Inferior parietal cortex (tissue), 1 donor: ENCODE measurements at regions not wholly inside any gene's neighbourhood (a gene's known extent, or its start where the extent isn't known, plus 50 kb on each side); places are given as distances from the start of the nearest gene placed in this dataset.
"Not testable (repeated sequence)": the region's sequence is repeated elsewhere in the genome, so short reads cannot be mapped to it uniquely, and the experiment has no call there.

Experiments used
- DNase-seq: peaks from one replicate; pipeline ENCODE4 v3.0.0-alpha.2; 2016; ENCODE audit errors: extremely low spot score

DNA sequence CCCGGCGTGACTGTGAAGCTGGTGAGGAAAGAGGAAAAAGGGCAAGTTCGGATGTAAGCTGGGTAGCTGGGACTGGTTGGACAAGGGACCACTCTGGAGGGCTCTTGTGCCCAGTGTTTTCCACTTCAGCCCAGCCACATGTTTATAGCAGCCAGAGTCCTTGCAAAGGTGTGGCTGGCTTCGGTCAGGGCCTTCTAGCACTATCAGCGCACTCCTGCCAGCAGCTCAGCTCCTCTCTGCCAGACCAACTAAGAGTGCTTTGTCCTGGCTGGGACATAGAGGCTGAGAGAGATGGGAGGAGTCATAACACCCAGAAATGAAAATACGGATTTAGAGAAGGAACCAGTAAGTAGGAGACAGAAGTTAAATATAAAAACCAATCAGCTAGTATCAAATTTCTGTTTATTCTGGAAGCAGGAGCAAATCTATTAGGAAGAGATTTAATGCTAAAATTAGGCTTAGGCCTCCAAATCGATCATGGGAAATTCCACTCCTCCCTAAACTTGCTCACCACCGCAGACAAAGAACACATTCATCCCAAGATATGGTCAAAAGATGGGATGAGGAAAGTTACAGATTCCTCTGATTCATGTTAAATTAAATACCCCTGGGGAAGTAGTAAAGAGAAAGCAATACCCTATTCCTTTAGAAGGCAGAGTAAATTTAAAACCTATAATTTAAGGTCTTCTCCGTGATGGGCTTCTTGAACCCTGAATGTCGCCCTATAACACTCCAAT is 135.0 kb downstream of the RALA start:
- no peak for DNase-seq

DNA sequence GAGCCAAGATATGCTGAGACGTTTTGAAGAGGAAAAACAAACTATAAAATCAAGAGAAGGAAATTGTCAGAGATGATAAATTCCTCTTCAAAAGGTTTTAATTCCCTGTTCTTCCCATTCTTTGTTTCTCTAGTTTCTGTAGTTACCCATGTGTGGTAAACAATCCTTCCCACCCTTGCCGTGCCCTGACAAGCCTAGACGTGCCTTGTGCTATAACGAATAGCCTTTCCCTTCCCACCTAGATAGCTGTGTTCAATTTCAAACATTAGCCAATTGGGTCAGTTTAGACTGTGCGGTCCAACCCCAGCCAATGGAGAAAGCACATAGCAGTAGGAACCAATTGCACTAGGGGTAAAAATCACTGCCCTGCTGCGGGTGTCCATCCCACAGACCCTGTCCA is 138.1 kb downstream of the RALA start:
- DNase-seq = no peak

DNA sequence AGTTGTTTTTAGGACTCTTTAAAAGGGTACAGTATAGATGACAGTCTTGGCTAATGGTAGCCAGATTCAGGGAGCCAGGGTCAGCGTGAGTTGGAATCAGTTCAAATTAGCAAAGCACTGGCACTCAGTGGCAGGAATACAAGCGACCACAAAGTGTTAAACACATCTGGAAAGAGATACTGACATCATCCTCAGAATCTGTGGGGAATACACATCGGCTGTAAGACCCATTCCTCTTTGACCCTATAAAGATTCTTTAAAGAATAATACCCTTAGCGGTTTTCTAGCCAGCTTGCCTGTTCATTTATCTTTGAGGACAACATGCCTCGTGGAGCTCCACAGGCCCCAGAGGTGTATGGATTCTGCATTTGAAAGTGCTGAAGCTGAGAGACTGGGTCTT is 139.1 kb downstream of the RALA start:
- not testable (repeated sequence) for DNase-seq

DNA sequence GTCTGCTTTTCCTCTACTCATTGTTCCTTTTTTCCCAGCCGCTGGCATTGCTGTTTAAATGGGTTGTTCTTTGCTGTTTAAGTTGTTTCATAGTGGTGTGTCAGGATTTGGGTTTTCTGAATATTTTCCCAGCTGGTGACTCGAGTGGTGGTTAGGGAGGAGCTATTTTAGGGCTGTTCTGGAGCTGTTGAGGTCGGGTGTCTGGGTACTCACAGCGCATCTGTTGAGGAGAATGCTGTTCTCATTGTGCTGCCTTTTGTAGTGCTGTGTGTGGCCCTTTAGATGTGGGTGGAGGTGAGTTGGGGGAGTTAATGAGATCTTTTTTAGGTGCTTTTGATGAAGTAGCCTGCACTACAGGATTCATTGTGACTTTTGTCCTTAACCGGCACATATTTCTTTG is 139.5 kb downstream of the RALA start:
- DNase-seq = peak; percentile 17

DNA sequence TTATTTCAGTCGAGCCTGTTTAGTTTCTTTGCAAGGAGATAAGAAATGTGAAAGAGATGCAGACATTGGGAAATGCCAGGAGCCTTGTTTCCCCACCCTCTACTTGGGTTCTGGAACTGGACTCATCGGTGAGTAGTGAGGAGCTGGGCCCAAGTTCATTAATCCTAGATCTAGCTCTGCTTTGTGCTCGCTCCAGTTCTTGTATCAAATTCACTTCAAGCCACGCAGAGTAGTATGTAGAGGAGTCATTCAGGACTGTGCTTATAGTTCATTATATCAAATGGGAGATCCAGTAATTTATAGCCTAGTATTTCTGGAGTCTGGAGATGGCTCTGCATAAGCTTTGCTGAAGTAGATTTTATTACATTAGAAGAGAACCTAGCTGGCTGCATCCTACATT is 142.5 kb downstream of the RALA start:
- DNase-seq = not testable (repeated sequence)

DNA sequence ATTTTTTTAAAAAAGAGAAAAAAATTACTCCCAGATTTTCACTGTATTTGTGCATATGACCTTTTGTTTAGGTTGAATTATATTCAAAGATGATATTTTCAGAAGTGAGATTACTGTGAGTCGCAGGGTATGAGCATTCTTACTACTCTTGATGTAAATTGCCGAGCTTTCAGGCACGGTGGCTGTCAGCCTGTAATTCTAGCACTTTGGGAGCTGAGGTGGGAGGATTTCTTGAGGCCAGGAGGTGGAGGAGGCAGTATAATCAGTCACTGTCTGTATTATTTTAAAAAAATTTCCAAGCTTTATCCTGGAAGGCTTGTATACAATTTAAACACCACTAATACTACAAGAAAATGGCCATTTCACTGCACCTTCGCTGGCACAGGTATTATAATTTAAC is 145.1 kb downstream of the RALA start:
- not testable (repeated sequence) for DNase-seq

DNA sequence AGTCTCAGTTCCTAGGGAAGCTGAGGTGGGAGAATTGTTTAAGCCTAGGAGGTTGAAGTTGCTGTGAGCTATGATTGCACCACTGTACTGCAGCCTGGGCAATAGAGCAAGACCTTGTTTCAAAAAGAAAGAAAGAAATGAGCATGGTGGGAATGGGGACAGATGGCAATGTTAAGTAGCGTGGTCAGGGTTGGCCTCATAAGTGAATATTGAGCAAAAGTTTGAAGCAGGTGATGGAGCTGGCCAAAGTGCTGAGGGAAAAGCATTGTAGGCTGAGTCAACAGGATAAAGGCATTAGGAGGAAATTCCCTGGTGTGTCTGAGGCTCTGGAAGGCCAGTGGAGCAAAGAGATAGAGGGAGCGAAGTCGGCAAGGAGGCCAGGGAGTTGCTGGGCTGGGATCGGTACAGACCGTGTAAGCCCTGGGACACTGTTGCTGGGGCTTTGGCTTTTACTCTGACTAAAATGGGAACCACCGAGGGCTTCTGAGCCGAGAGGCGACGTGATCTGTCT is 151.0 kb downstream of the RALA start:
- DNase-seq = not testable (repeated sequence)

DNA sequence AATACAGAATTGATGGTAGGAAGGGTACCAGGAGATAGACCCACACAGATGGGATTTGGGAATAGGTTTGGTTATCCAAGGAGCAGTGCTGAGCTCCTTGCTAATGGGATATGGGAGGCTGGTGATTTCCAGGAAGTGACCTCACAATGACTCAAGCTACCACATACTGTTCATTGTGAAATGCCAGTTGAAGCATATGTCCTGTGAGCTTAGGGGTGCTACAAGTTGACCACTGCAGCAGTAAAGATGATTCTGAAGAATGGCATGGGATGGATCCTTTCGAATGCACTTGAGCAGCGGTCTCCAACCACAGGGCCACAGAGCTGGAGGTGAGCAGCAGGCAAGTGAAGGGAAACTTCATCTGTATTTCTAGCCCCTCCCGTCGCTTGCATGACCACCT is 158.2 kb downstream of the RALA start:
- DNase-seq = not testable (repeated sequence)

DNA sequence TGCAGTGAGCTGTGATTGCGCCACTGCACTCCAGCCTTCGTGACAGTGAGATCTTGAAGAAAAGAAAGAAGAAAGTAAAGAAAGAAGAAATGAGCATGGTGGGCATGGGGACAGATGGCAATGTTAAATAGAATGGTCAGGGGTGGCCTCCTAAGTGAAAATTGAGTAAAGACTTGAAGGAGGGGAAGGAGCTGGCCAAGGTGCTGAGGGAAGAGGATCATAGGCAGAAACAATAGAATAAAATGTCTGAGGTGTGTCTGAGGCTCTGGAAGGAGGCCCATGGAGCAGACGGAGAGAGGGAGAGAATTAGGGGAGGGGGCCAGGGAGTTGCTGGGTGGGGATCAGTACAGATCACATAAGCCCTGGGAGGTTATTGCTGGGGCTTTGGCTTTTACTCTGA is 163.1 kb downstream of the RALA start:
- not testable (repeated sequence) for DNase-seq

DNA sequence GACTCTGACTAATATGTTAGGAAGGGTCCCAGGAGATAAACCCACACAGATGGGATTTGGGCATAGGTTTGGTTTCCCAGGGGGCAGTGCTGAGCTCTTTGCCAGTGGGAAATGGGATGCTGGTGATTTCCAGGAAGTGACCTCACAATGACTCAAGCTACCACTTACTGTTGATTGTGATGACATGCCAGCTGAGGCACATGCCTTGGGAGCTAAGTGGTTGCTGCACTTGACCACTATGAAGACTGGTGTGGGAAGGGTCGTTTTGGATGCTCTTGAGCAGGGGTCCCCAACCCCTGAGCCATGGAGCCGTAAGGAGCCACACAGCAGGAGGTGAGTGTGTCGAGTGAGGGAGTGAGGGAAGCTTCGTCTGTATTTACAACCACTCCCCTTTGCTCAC is 159.0 kb upstream of the CDK13 start:
- not testable (repeated sequence) for DNase-seq

DNA sequence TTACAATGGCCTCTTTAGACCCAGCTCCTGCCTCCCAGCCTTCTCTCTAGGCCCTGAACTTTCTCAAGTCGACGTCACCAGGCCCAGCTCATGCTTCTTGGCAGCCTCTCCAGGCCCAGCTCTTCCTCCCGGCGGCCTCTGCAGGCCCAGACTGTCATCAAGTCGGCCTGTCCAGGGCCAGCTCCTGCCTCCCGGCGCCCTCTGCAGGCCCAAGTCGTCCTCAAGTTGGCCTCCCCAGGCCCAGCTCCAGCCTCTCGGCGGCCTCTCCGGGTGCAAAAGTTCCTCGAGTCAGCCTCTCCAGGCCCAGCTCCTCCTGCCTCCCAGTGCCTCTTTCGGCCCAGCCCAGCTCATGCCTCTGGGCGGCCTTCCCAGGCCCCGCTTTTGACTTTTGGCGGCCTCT is 158.1 kb upstream of the CDK13 start:
- DNase-seq = not testable (repeated sequence)

DNA sequence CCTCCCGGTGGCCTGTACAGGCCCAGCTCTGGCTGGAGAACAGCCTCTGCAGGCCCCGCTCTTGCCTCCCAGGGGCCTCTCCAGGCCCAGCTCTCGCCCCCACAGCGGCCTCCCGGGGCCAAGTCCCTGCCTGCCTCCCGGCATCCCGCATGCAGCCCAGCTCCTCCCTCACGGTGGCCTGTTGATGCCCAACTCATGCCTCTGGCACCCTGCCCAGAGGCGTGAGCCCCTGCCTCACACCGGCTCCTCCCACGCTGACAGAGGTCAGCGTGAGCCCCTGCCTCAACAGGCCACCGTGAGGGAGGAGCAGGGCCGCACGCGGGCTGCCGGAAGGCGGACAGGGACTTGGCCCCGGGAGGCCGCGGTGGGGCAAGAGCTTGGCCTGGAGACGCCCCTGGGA is 157.0 kb upstream of the CDK13 start:
- not testable (repeated sequence) for DNase-seq

DNA sequence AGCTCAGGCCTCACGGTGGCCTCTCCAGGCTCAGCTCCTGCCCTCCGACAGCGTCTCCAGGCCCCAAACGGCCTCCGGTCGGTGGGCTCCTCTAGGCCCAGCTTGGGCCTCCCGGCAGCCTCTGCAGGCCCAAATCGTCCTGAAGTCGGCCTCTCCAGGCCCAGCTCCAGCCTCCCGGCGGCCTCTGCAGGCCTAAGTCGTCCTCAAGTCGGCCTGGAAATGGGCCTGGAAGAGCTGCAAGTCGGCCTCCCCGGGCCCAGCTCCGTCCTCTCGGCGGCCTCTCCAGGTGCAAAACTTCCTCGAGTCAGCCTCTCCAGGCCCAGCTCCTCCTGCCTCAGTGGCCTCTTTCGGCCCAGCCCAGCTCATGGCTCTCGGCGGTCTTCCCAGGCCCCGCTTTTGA is 156.2 kb upstream of the CDK13 start:
- not testable (repeated sequence) for DNase-seq

DNA sequence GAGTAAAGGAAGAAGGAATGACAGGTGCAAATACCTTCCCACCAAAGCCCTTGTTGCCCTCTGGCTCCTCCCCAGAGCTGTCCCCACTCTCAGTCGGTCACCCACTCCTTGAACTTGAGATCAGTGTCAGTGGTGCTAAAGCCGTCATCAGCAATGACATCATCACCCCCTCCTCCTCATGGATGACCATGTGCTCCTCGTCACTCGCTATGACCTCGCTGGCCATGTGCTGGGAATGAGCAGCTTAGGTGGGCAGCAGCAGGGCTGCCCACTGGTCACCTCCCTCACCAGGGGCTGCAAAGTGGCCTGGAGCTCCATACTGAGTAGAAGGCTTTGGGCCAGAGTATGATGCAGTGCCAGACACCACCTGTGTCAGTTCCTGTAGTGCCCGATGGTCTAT is 153.1 kb upstream of the CDK13 start:
- DNase-seq = not testable (repeated sequence)

DNA sequence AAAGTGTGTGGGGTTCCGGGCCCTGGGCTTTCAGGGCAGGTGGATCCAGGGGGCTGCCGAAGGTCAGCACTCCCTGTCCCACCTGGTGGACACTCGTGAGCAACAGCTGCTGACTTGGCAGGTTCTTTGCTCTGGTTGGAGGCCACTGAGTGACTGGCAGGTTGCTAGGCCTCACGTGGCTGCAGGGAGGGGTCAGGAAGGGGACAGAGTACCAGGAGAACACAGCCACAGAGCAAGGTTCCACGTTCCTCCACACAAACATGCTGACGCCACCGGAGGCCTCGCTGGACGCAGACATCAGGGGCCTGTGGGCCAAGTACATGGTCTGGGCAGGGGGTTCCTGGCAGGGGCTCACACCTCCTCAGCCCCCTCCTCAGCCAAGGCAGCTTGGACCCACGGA is 152.0 kb upstream of the CDK13 start:
- DNase-seq = not testable (repeated sequence)

DNA sequence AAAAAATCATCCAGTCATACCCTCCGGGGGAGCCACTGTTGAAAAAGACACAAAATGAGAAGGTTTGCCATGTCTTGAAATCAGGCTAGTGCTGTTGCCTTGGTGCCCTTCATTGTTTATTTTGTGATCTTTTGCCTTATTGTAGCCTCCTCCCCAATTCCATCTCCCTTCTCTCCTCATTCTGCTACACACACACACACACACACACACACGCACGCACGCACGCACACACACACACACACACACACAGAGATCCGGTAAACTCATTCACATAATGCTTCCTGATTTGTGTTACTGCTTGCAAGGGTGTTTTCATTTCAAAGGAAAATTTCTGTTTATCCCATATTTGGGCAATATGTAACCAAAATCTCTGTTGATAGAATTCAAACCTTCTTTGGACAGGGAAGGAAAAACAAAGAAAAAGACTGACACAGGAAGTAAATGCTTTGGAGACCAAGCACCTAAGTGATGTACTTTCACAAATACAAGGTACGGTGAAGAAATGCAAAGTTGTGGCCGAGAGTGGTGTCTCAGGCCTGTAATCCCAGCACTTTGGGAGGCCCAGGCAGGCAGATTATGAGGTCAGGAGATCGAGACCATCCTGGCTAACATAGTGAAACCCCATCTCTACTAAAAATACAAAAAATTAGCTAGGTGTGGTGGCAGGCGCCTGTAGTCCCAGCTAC is 141.1 kb upstream of the CDK13 start:
- DNase-seq = no peak

DNA sequence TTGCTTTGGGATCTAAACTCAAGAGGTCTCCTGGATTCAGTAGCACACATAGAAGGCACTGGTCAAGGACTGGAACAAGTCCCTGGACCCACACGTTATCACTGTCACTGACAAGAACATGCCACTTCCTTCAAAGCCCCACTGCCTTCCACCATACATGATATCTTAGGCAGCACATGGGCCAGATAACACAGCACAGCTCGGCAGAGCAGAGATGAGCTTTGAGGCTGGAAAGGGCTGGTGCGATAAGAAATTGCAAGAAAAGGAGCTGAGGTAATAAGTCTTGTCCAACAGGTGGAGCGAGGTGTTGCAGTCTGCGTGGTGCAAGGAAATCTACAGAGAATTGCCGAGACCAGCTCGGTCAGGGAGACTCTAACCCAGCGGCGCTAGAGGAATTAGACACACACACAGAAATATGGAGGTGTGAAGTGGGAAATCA is 139.8 kb upstream of the CDK13 start:
- DNase-seq = peak; percentile 15

DNA sequence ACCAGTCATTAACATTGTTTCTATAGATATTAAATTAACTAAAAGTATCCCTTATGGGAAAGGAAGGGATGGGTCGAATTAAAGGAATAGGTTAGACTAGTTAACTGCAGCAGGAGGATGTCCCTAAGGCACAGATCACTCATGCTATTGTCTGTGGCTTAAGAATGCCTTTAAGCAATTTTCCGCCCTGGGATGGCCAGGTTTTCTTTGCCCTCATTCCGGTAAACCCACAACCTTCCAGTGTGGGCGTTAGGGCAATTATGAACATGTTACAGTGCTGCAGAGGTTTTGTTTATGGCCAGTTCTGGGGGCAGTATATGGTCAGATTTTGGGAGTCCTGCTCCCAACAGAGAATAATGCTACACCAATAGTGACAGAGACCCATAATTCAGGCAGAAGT is 139.3 kb upstream of the CDK13 start:
- DNase-seq = no peak

DNA sequence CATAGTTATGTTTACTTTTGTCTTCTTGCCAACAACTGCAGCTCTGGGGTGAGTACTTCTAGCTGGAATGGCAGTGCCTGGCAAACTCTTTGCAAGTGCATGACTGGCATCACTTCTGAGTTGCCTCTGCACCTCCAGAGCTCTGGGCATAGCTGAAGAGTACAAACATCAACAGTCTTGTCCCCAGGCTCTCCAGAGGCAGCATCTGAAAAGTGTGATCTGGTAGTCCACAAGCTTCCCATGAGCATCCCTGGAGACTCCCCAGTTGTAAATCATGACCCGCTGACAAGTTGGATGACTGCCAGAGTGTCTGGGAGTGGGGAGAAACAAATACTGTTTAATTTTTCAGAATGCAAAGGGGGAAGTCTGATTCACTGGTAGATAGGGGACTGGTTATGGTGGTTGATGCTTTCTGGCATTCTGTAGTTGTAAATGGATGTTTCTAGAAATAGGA is 138.9 kb upstream of the CDK13 start:
- DNase-seq = no peak

DNA sequence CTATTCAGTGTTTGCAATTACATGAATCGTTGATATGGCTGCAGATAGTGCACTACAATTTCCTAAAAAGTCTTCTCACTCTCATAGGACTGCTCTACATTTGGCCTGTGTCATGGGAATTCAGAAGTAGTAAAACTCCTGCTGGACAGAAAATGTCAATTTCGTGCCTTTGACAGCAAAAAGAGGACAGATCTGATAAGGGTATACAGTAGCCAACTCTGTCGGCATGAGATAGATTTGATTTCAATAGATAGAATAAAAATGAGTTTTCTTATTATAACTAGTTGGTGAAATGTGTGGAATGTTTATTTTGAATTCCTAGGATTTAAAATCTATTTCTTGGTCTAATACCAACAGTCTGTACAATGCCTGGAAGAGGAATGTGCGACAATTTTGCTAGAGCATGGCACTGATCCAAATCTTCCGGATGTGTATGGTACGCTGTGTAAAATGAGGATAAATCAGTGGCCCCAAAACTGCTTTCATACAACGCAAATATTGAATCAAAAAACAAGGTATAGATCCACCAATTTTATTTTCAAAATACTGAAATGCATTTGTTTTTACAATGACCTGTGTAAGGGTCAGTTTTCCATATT is 133.5 kb upstream of the CDK13 start:
- no peak for DNase-seq

DNA sequence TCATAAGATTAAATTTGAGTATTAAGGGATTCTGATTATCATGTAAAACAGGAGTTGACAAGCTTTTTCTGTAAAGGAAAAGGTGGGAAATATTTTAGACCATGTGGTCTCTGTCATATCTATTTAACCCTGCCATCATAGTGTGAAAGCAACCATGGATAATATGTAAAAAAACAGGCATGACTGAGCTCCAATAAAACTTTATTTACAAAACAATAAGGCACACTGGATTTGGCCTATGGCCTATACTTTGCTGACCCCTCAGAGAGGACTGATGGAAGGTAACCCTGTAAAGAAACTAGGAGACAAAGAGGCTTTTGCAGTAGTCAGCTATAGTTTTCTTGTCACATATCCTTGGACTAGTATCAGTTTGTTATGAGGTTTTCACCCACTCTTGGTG is 130.5 kb upstream of the CDK13 start:
- no peak for DNase-seq

DNA sequence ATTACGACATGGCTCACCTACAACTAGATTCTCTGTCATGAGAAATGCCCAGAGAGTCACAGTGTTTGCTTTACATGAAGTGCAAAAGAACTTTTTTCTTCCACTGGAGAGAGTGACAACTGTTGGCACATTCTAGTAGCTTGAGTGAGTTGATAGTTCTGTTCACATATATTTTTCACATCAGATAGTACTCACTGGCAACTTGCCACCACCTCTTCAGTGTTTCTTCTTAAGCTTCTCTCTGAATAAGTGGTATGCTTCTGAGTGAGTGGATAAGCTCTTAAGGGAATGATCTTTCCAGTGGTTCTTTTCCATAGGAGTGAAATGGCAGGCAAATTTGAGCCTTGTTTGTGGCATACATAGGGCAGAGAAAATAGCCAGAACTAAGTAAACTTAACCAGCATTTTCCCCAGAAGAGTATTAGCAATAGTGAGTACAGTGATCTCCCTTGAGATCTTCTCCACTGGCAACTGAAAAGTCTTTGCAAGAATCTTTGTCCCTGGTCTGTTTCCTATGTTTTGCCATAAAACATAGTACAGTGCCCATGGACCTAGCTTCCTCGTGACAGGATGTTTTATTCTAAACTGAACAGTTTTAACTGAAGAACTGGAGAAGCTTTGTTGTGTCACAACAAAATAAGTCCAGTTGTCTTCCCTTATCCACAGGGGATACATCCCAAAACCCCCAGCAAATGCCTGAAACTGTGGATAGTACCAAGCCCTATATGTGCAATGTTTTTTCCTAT is 125.4 kb upstream of the CDK13 start:
- DNase-seq = no peak
